Gastrocnemius medialis (tissue), 4 donors: ENCODE measurements at regions not wholly inside any gene's neighbourhood (a gene's known extent, or its start where the extent isn't known, plus 50 kb on each side); places are given as distances from the start of the nearest gene placed in this dataset.

Experiments used
- POLR2A ChIP-seq, 2 donors: fragments of 450-650 bp; IDR thresholded peaks; one replicate each; pipeline ENCODE4 v1.6.1; 2017; ENCODE audit warnings: antibody characterized with exemption in 2 of 2, mild to moderate bottlenecking in 2 of 2, moderate library complexity in 2 of 2
- TF ChIP-seq, protein P1 (sequence below), 5 experiments: fragments of 450-650 bp in 3 of 5; fragments of 200-600 bp in 2 of 5; sonication (generic) in 2 of 5; IDR thresholded peaks in 4 of 5; conservative IDR thresholded peaks in 1 of 5; 1 replicate in 4 of 5; 2 replicates in 1 of 5; pipeline ENCODE4 v1.5.1; 2016 to 2019; ENCODE audit warnings: antibody characterized with exemption in 5 of 5, mild to moderate bottlenecking in 3 of 5, moderate library complexity in 3 of 5

DNA sequence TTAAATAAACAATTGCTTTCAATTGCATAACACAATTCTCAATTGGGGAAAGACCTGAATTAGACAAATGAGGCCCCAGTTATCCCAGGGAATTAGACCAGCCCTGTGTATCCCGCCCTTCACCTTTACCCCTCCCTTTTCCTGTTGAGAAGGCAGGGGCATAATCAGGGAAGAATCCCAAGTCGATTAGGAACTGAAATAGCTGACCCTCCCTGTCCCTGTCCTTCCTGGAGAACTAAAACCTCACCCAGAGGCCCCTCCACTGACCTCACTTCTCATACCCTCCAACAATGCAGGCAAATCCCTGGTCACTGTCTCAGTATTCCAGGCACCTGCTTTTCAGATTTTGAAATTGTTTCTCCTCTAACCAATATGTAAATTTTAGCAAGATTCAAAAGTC lies 165.4 kb upstream of the CDH11 start:
- TF ChIP-seq, protein P1, sequence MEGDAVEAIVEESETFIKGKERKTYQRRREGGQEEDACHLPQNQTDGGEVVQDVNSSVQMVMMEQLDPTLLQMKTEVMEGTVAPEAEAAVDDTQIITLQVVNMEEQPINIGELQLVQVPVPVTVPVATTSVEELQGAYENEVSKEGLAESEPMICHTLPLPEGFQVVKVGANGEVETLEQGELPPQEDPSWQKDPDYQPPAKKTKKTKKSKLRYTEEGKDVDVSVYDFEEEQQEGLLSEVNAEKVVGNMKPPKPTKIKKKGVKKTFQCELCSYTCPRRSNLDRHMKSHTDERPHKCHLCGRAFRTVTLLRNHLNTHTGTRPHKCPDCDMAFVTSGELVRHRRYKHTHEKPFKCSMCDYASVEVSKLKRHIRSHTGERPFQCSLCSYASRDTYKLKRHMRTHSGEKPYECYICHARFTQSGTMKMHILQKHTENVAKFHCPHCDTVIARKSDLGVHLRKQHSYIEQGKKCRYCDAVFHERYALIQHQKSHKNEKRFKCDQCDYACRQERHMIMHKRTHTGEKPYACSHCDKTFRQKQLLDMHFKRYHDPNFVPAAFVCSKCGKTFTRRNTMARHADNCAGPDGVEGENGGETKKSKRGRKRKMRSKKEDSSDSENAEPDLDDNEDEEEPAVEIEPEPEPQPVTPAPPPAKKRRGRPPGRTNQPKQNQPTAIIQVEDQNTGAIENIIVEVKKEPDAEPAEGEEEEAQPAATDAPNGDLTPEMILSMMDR (IDR thresholded peaks at IDR 0.05 in 4 of 5, conservative IDR thresholded peaks at IDR 0.05 in 1 of 5): no peak
- TF ChIP-seq POLR2A (IDR thresholded peaks at IDR 0.05): no peak
